ENCODE measurements at regions not wholly inside any gene's neighbourhood (a gene's known extent, or its start where the extent isn't known, plus 50 kb on each side); places are given as distances from the start of the nearest gene placed in this dataset.

GRCh38 chr22:25364281-25364680, 144.8 kb downstream of the CRYBB2 start:
- no peak overlapping the region for H3K23ac ChIP-seq (ENCODE audit: low read length in 2 of 2)
- no peak overlapping the region for H3K4me2 ChIP-seq (ENCODE audit: low read length, poor library complexity, severe bottlenecking)
- no peak overlapping the region for H3K18ac ChIP-seq (ENCODE audit: low read depth in 1 of 2, low read length in 2 of 2)
- no peak overlapping the region for H3K4me3 ChIP-seq (ENCODE audit: insufficient read depth in 1 of 2, low read depth in 1 of 2, low read length in 2 of 2)
- 83% methylated on average over 1 of the region's 1 CpG for WGBS
- H3K79me1 ChIP-seq (replicated peaks; ENCODE audit: low read length, poor library complexity, severe bottlenecking) = peaks cover 48% of the 10 kb centered on the region
- no peak overlapping the region for H3K14ac ChIP-seq (ENCODE audit: low read length in 2 of 2)
- no peak overlapping the region for H3K27ac ChIP-seq (ENCODE audit: low read length, poor library complexity, severe bottlenecking)
- H2AK5ac ChIP-seq (ENCODE audit: low read length, severe bottlenecking) = no peak overlapping the region
- no peak overlapping the region for H2BK15ac ChIP-seq (ENCODE audit: low read depth, poor library complexity, severe bottlenecking)
- H4K91ac ChIP-seq (ENCODE audit: low read length) = no peak overlapping the region
- no peaks in the 10 kb centered on the region for H3K9me3 ChIP-seq (ENCODE audit: control insufficient read depth, low read length)
- H3K36me3 ChIP-seq (ENCODE audit: control insufficient read depth in 1 of 2, insufficient read depth in 2 of 2, low read depth in 1 of 2, low read length in 2 of 2) = peaks cover 9 to 62% of the 10 kb centered on the region in 2 experiments
- H3K4ac ChIP-seq (ENCODE audit: low read depth in 1 of 2, low read length in 2 of 2) = no peak overlapping the region
- H2BK120ac ChIP-seq (ENCODE audit: low read depth, low read length) = no peak overlapping the region
- no peak overlapping the region for H2AFZ ChIP-seq (ENCODE audit: low read depth, low read length)
- no peak overlapping the region for H2BK12ac ChIP-seq (ENCODE audit: low read length in 2 of 2)
- H3K4me1 ChIP-seq (ENCODE audit: control insufficient read depth, insufficient read depth, low read depth, low read length) = peaks cover 13% of the 10 kb centered on the region
- DNase-seq = no peak
- H3K27me3 ChIP-seq (ENCODE audit: control insufficient read depth in 1 of 2, insufficient read depth in 1 of 2, low read length in 2 of 2) = no peaks in the 10 kb centered on the region
- H2BK5ac ChIP-seq (ENCODE audit: low read depth, low read length, poor library complexity, severe bottlenecking) = no peak overlapping the region
- H4K8ac ChIP-seq (ENCODE audit: low read length) = no peak overlapping the region
- no peak overlapping the region for H3K9ac ChIP-seq (ENCODE audit: low read length)

GRCh38 chr22:25364736-25365241, 145.3 kb downstream of the CRYBB2 start:
- H4K8ac ChIP-seq (ENCODE audit: low read length) = peak overlapping the region; percentile 16
- H2AFZ ChIP-seq (ENCODE audit: low read depth, low read length) = no peak overlapping the region
- no peak overlapping the region for H2AK5ac ChIP-seq (ENCODE audit: low read length, severe bottlenecking)
- peaks cover 51% of the 10 kb centered on the region for H3K79me1 ChIP-seq (replicated peaks; ENCODE audit: low read length, poor library complexity, severe bottlenecking)
- H3K4me1 ChIP-seq (ENCODE audit: control insufficient read depth, insufficient read depth, low read depth, low read length) = peaks cover 13% of the 10 kb centered on the region
- H2BK15ac ChIP-seq (ENCODE audit: low read depth, poor library complexity, severe bottlenecking) = no peak overlapping the region
- no peak overlapping the region for H3K4ac ChIP-seq (ENCODE audit: low read depth in 1 of 2, low read length in 2 of 2)
- WGBS = 88% methylated on average over 13 of the region's 13 CpGs
- H3K18ac ChIP-seq (ENCODE audit: low read depth in 1 of 2, low read length in 2 of 2) = no peak overlapping the region
- peak; percentile 32 for DNase-seq
- H2BK5ac ChIP-seq (ENCODE audit: low read depth, low read length, poor library complexity, severe bottlenecking) = no peak overlapping the region
- no peaks in the 10 kb centered on the region for H3K9me3 ChIP-seq (ENCODE audit: control insufficient read depth, low read length)
- H4K91ac ChIP-seq (ENCODE audit: low read length) = no peak overlapping the region
- no peak overlapping the region for H3K9ac ChIP-seq (ENCODE audit: low read length)
- H3K4me3 ChIP-seq (ENCODE audit: insufficient read depth in 1 of 2, low read depth in 1 of 2, low read length in 2 of 2) = no peak overlapping the region
- no peaks in the 10 kb centered on the region for H3K27me3 ChIP-seq (ENCODE audit: control insufficient read depth in 1 of 2, insufficient read depth in 1 of 2, low read length in 2 of 2)
- no peak overlapping the region for H3K27ac ChIP-seq (ENCODE audit: low read length, poor library complexity, severe bottlenecking)
- H3K14ac ChIP-seq (ENCODE audit: low read length in 2 of 2) = peak overlapping the region in 1 of 2 experiments; percentile 13
- H3K36me3 ChIP-seq (ENCODE audit: control insufficient read depth in 1 of 2, insufficient read depth in 2 of 2, low read depth in 1 of 2, low read length in 2 of 2) = peaks cover 4 to 58% of the 10 kb centered on the region in 2 experiments
- H3K23ac ChIP-seq (ENCODE audit: low read length in 2 of 2) = peak overlapping the region in 1 of 2 experiments; percentile 23
- no peak overlapping the region for H2BK12ac ChIP-seq (ENCODE audit: low read length in 2 of 2)
- no peak overlapping the region for H2BK120ac ChIP-seq (ENCODE audit: low read depth, low read length)
- no peak overlapping the region for H3K4me2 ChIP-seq (ENCODE audit: low read length, poor library complexity, severe bottlenecking)

GRCh38 chr22:25365491-25366261, 146.2 kb downstream of the CRYBB2 start:
- no peak for DNase-seq
- H3K4ac ChIP-seq (ENCODE audit: low read depth in 1 of 2, low read length in 2 of 2) = no peak overlapping the region
- H4K8ac ChIP-seq (ENCODE audit: low read length) = no peak overlapping the region
- no peak overlapping the region for H3K9ac ChIP-seq (ENCODE audit: low read length)
- no peak overlapping the region for H2AK5ac ChIP-seq (ENCODE audit: low read length, severe bottlenecking)
- no peak overlapping the region for H3K14ac ChIP-seq (ENCODE audit: low read length in 2 of 2)
- no peak overlapping the region for H2AFZ ChIP-seq (ENCODE audit: low read depth, low read length)
- peaks cover 0 to 51% of the 10 kb centered on the region in 2 experiments for H3K36me3 ChIP-seq (ENCODE audit: control insufficient read depth in 1 of 2, insufficient read depth in 2 of 2, low read depth in 1 of 2, low read length in 2 of 2)
- H3K4me1 ChIP-seq (ENCODE audit: control insufficient read depth, insufficient read depth, low read depth, low read length) = peaks cover 13% of the 10 kb centered on the region
- peaks cover 55% of the 10 kb centered on the region for H3K79me1 ChIP-seq (replicated peaks; ENCODE audit: low read length, poor library complexity, severe bottlenecking)
- no peak overlapping the region for H2BK120ac ChIP-seq (ENCODE audit: low read depth, low read length)
- no peak overlapping the region for H2BK5ac ChIP-seq (ENCODE audit: low read depth, low read length, poor library complexity, severe bottlenecking)
- H3K18ac ChIP-seq (ENCODE audit: low read depth in 1 of 2, low read length in 2 of 2) = no peak overlapping the region
- WGBS = 91% methylated on average over 34 of the region's 34 CpGs
- no peak overlapping the region for H3K4me3 ChIP-seq (ENCODE audit: insufficient read depth in 1 of 2, low read depth in 1 of 2, low read length in 2 of 2)
- H3K27me3 ChIP-seq (ENCODE audit: control insufficient read depth in 1 of 2, insufficient read depth in 1 of 2, low read length in 2 of 2) = no peaks in the 10 kb centered on the region
- H2BK15ac ChIP-seq (ENCODE audit: low read depth, poor library complexity, severe bottlenecking) = no peak overlapping the region
- H3K4me2 ChIP-seq (ENCODE audit: low read length, poor library complexity, severe bottlenecking) = no peak overlapping the region
- no peak overlapping the region for H3K23ac ChIP-seq (ENCODE audit: low read length in 2 of 2)
- no peak overlapping the region for H4K91ac ChIP-seq (ENCODE audit: low read length)
- no peak overlapping the region for H3K27ac ChIP-seq (ENCODE audit: low read length, poor library complexity, severe bottlenecking)
- no peak overlapping the region for H2BK12ac ChIP-seq (ENCODE audit: low read length in 2 of 2)
- H3K9me3 ChIP-seq (ENCODE audit: control insufficient read depth, low read length) = no peaks in the 10 kb centered on the region

GRCh38 chr22:25366408-25366807, 147.0 kb downstream of the CRYBB2 start:
- H4K91ac ChIP-seq (ENCODE audit: low read length) = no peak overlapping the region
- peaks cover 14% of the 10 kb centered on the region for H3K4me1 ChIP-seq (ENCODE audit: control insufficient read depth, insufficient read depth, low read depth, low read length)
- H2BK12ac ChIP-seq (ENCODE audit: low read length in 2 of 2) = no peak overlapping the region
- no peak overlapping the region for H3K4ac ChIP-seq (ENCODE audit: low read depth in 1 of 2, low read length in 2 of 2)
- no peak overlapping the region for H2AK5ac ChIP-seq (ENCODE audit: low read length, severe bottlenecking)
- no peak overlapping the region for H4K8ac ChIP-seq (ENCODE audit: low read length)
- WGBS = 94% methylated on average over 10 of the region's 10 CpGs
- H3K14ac ChIP-seq (ENCODE audit: low read length in 2 of 2) = no peak overlapping the region
- no peak overlapping the region for H3K27ac ChIP-seq (ENCODE audit: low read length, poor library complexity, severe bottlenecking)
- H2BK5ac ChIP-seq (ENCODE audit: low read depth, low read length, poor library complexity, severe bottlenecking) = no peak overlapping the region
- no peak overlapping the region for H2AFZ ChIP-seq (ENCODE audit: low read depth, low read length)
- no peak overlapping the region for H2BK15ac ChIP-seq (ENCODE audit: low read depth, poor library complexity, severe bottlenecking)
- H3K27me3 ChIP-seq (ENCODE audit: control insufficient read depth in 1 of 2, insufficient read depth in 1 of 2, low read length in 2 of 2) = no peaks in the 10 kb centered on the region
- H3K4me2 ChIP-seq (ENCODE audit: low read length, poor library complexity, severe bottlenecking) = no peak overlapping the region
- H2BK120ac ChIP-seq (ENCODE audit: low read depth, low read length) = no peak overlapping the region
- H3K23ac ChIP-seq (ENCODE audit: low read length in 2 of 2) = no peak overlapping the region
- H3K9ac ChIP-seq (ENCODE audit: low read length) = no peak overlapping the region
- no peak overlapping the region for H3K4me3 ChIP-seq (ENCODE audit: insufficient read depth in 1 of 2, low read depth in 1 of 2, low read length in 2 of 2)
- no peak overlapping the region for H3K18ac ChIP-seq (ENCODE audit: low read depth in 1 of 2, low read length in 2 of 2)
- DNase-seq = no peak
- H3K79me1 ChIP-seq (replicated peaks; ENCODE audit: low read length, poor library complexity, severe bottlenecking) = peaks cover 54% of the 10 kb centered on the region
- no peaks in the 10 kb centered on the region for H3K9me3 ChIP-seq (ENCODE audit: control insufficient read depth, low read length)
- H3K36me3 ChIP-seq (ENCODE audit: control insufficient read depth in 1 of 2, insufficient read depth in 2 of 2, low read depth in 1 of 2, low read length in 2 of 2) = peaks cover 4 to 51% of the 10 kb centered on the region in 2 experiments
